GM23338 (cell line): ENCODE measurements at regions not wholly inside any gene's neighbourhood (a gene's known extent, or its start where the extent isn't known, plus 50 kb on each side); places are given as distances from the start of the nearest gene placed in this dataset.

Source experiments
- CTCF ChIP-seq, 2 experiments: fragments of 200-600 bp in 1 of 2; sonication (generic) in 1 of 2; conservative IDR thresholded peaks; 2 replicates each; pipeline versions ENCODE4 v1.5.1 to v1.6.1; 2016 to 2017; ENCODE audit warnings: antibody characterized with exemption in 2 of 2, low read depth in 2 of 2, mild to moderate bottlenecking in 2 of 2, moderate library complexity in 1 of 2
- EZH2 ChIP-seq: fragments of 200-600 bp; sonication (generic); IDR thresholded peaks from one replicate; pipeline ENCODE4 v1.8.0; 2017; ENCODE audit warnings: antibody characterized with exemption, mild to moderate bottlenecking, low read depth; ENCODE audit not compliant: unreplicated experiment
- EZH2phosphoT487 ChIP-seq: fragments of 200-600 bp; sonication (generic); IDR thresholded peaks from one replicate; pipeline ENCODE4 v1.8.1; 2018; ENCODE audit warnings: antibody characterized with exemption; ENCODE audit not compliant: unreplicated experiment
- JUNB ChIP-seq: IDR thresholded peaks from one replicate; pipeline ENCODE4 v1.6.1; 2016; ENCODE audit warnings: antibody characterized with exemption; ENCODE audit not compliant: unreplicated experiment
- NANOG ChIP-seq: IDR thresholded peaks from 2 replicates; pipeline ENCODE4 v1.6.1; 2016; ENCODE audit warnings: antibody characterized with exemption, borderline replicate concordance
- POLR2AphosphoS5 ChIP-seq: IDR thresholded peaks from 2 replicates; pipeline ENCODE4 v1.6.1; 2016; ENCODE audit warnings: antibody characterized with exemption, low read depth
- REST ChIP-seq: IDR thresholded peaks from one replicate; pipeline ENCODE4 v1.6.1; 2018; ENCODE audit warnings: antibody characterized with exemption; ENCODE audit not compliant: unreplicated experiment
- TF ChIP-seq, protein P1 (sequence below): IDR thresholded peaks from 2 replicates; pipeline ENCODE4 v1.6.1; 2016; ENCODE audit warnings: antibody characterized with exemption

- TF ChIP-seq CTCF (conservative IDR thresholded peaks at IDR 0.05; ENCODE audit: low read depth in 2 of 2) (no peak), POLR2AphosphoS5 (no peak), EZH2phosphoT487 (no peak), NANOG (no peak), EZH2 (no peak), REST (no peak), JUNB (no peak)
- TF ChIP-seq, protein P1, sequence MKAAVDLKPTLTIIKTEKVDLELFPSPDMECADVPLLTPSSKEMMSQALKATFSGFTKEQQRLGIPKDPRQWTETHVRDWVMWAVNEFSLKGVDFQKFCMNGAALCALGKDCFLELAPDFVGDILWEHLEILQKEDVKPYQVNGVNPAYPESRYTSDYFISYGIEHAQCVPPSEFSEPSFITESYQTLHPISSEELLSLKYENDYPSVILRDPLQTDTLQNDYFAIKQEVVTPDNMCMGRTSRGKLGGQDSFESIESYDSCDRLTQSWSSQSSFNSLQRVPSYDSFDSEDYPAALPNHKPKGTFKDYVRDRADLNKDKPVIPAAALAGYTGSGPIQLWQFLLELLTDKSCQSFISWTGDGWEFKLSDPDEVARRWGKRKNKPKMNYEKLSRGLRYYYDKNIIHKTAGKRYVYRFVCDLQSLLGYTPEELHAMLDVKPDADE: no peak
Measured at GRCh38 chr16:85350973-85351372, 238.7 kb upstream of the CIBAR2 start.
